Aorta (tissue), 5 donors: ENCODE measurements at regions not wholly inside any gene's neighbourhood (a gene's known extent, or its start where the extent isn't known, plus 50 kb on each side); places are given as distances from the start of the nearest gene placed in this dataset.

ENCODE experiments used
- ATAC-seq: fragments of 200-7000 bp; cut with Tn5 transposase; one replicate; pipeline ENCODE4 v1.9.1; 2022; ENCODE audit warnings: moderate library complexity; ENCODE audit not compliant: low FRiP score
- DNase-seq, 2 donors: peaks; one replicate each; pipeline ENCODE4 v3.0.0-alpha.2; 2020
- H3K27ac ChIP-seq, 2 donors: one replicate each; pipeline ENCODE4 v1.5.1; 2013; ENCODE audit warnings: low read length in 2 of 2, mild to moderate bottlenecking in 2 of 2, moderate library complexity in 2 of 2, control low read depth in 1 of 2, inconsistent platforms in 1 of 2, low read depth in 1 of 2
- H3K27me3 ChIP-seq, 2 donors: one replicate each; pipeline ENCODE4 v1.6.1; 2013; ENCODE audit warnings: control low read depth in 1 of 2, low read length in 1 of 2, mild to moderate bottlenecking in 1 of 2, moderate library complexity in 1 of 2; ENCODE audit not compliant: insufficient read depth in 2 of 2, control insufficient read depth in 1 of 2
- H3K36me3 ChIP-seq, 2 donors: one replicate each; pipeline ENCODE4 v1.6.1; 2013; ENCODE audit warnings: control low read depth in 1 of 2, low read length in 1 of 2, mild to moderate bottlenecking in 1 of 2; ENCODE audit not compliant: insufficient read depth in 2 of 2, control insufficient read depth in 1 of 2
- H3K4me1 ChIP-seq, 2 donors: one replicate each; pipeline ENCODE4 v1.6.1; 2013; ENCODE audit warnings: low read length in 2 of 2, control low read depth in 1 of 2, mild to moderate bottlenecking in 1 of 2, moderate library complexity in 1 of 2; ENCODE audit not compliant: insufficient read depth in 2 of 2, control insufficient read depth in 1 of 2
- H3K4me3 ChIP-seq, 2 donors: one replicate each; pipeline ENCODE4 v1.5.1; 2013; ENCODE audit warnings: low read length in 2 of 2, control low read depth in 1 of 2, mild to moderate bottlenecking in 1 of 2
- H3K9me3 ChIP-seq: one replicate; pipeline ENCODE4 v1.6.1; 2013; ENCODE audit warnings: mild to moderate bottlenecking, low read length; ENCODE audit not compliant: control insufficient read depth
- WGBS, 2 donors: extraction: QIAGEN DNeasy Blood & Tissue Kit; methylation state at CpG; one replicate each; pipeline ENCODE4 v1.1.7; 2013; 5-methylcytosine and 5-hydroxymethylcytosine counted together
- intact Hi-C, 2 donors: fragments of 100-400 bp; cut with DNase I; formaldehyde crosslinking; loops; one replicate each; pipeline versions ENCODE4 v1.14.2 to v1.15.0; 2022
- donor health status: healthy with polysubstance abuse.
- donor health status: Bipolar disorder and iron deficiency.
- donor health status: DM: no; HTN: no; CAD: no.
- donor health status: DM: no; HTN: no; CAD: no.
- donor health status: DM: yes; HTN: yes; CAD: no.

GRCh38 chr13:73708393-73708985, 425.7 kb downstream of the KLF12 start:
- WGBS, 2 donors, result 33 to 44% methylated on average over 1 of the region's 1 CpG
- no peak overlapping the region for H3K27ac ChIP-seq
- no peaks in the 10 kb centered on the region for H3K9me3 ChIP-seq
- intact Hi-C loops, result no loop called here
- DNase-seq (no peak), ATAC-seq (no peak)
- peaks cover 2 to 5% of the 10 kb centered on the region in 2 donors for H3K36me3 ChIP-seq
- no peak overlapping the region for H3K4me3 ChIP-seq
- no peaks in the 10 kb centered on the region for H3K4me1 ChIP-seq
- peaks cover 0 to 1% of the 10 kb centered on the region in 2 donors for H3K27me3 ChIP-seq

GRCh38 chr13:73704587-73704986, 429.6 kb downstream of the KLF12 start:
- intact Hi-C loops, result no loop called here
- Histone ChIP-seq H3K36me3 (no peaks in the 10 kb centered on the region), H3K4me1 (no peaks in the 10 kb centered on the region), H3K9me3 (no peaks in the 10 kb centered on the region), H3K27ac (no peak overlapping the region), H3K4me3 (no peak overlapping the region), H3K27me3 (peaks cover 0 to 1% of the 10 kb centered on the region in 2 donors)
- ATAC-seq (no peak), DNase-seq (no peak)
- WGBS, 2 donors, result 94 to 95% methylated on average over 5 of the region's 5 CpGs

- ATAC-seq, result no peak
- H3K4me1 ChIP-seq, result no peaks in the 10 kb centered on the region
- peaks cover 0 to 1% of the 10 kb centered on the region in 2 donors for H3K27me3 ChIP-seq
- no peak for DNase-seq
- no peak overlapping the region for H3K27ac ChIP-seq
- H3K4me3 ChIP-seq, result no peak overlapping the region
- 81 to 83% methylated on average over 4 of the region's 4 CpGs for WGBS, 2 donors
- intact Hi-C loops, result no loop called here
- no peaks in the 10 kb centered on the region for H3K36me3 ChIP-seq
- H3K9me3 ChIP-seq, result no peaks in the 10 kb centered on the region
These were observed 430.6 kb downstream of the KLF12 start for GRCh38 chr13:73703606-73704005.

- no peaks in the 10 kb centered on the region for H3K9me3 ChIP-seq
- WGBS, 2 donors, result 76 to 77% methylated on average over 8 of the region's 8 CpGs
- H3K4me3 ChIP-seq, result no peak overlapping the region
- intact Hi-C loops, result no loop called here
- ATAC-seq, result no peak
- H3K27ac ChIP-seq, result no peak overlapping the region
- H3K4me1 ChIP-seq, result no peaks in the 10 kb centered on the region
- H3K27me3 ChIP-seq, result peaks cover 0 to 1% of the 10 kb centered on the region in 2 donors
- no peak for DNase-seq
- no peaks in the 10 kb centered on the region for H3K36me3 ChIP-seq
These were observed 431.7 kb downstream of the KLF12 start for GRCh38 chr13:73702419-73703071.

- intact Hi-C loops, result no loop called here
- 87 to 95% methylated on average over 1 of the region's 1 CpG for WGBS, 2 donors
- DNase-seq (no peak), ATAC-seq (no peak)
- H3K27ac ChIP-seq, result no peak overlapping the region
- H3K4me3 ChIP-seq, result no peak overlapping the region
- H3K4me1 ChIP-seq, result no peaks in the 10 kb centered on the region
- H3K36me3 ChIP-seq, result peaks cover 0 to 7% of the 10 kb centered on the region in 2 donors
- no peaks in the 10 kb centered on the region for H3K27me3 ChIP-seq
- no peaks in the 10 kb centered on the region for H3K9me3 ChIP-seq
These were observed 433.0 kb downstream of the KLF12 start for GRCh38 chr13:73701160-73701559.

- 88 to 90% methylated on average over 3 of the region's 3 CpGs for WGBS, 2 donors
- Histone ChIP-seq H3K27me3 (no peaks in the 10 kb centered on the region), H3K4me1 (no peaks in the 10 kb centered on the region), H3K9me3 (no peaks in the 10 kb centered on the region), H3K36me3 (peaks cover 0 to 16% of the 10 kb centered on the region in 2 donors), H3K4me3 (no peak overlapping the region), H3K27ac (no peak overlapping the region)
- DNase-seq (no peak), ATAC-seq (no peak)
- intact Hi-C loops, result no loop called here
These were observed 435.3 kb downstream of the KLF12 start for GRCh38 chr13:73698859-73699258.

GRCh38 chr13:73697166-73697565, 437.0 kb downstream of the KLF12 start:
- Histone ChIP-seq H3K9me3 (no peaks in the 10 kb centered on the region), H3K4me1 (no peaks in the 10 kb centered on the region), H3K27ac (no peak overlapping the region), H3K4me3 (no peak overlapping the region), H3K27me3 (no peaks in the 10 kb centered on the region), H3K36me3 (peaks cover 0 to 17% of the 10 kb centered on the region in 2 donors)
- intact Hi-C loops, result no loop called here
- ATAC-seq (no peak), DNase-seq (no peak)

GRCh38 chr13:73696713-73697112, 437.5 kb downstream of the KLF12 start:
- H3K27ac ChIP-seq, result no peak overlapping the region
- H3K9me3 ChIP-seq, result no peaks in the 10 kb centered on the region
- ATAC-seq (no peak), DNase-seq (no peak)
- H3K27me3 ChIP-seq, result no peaks in the 10 kb centered on the region
- intact Hi-C loops, result no loop called here
- WGBS, 2 donors, result 92 to 94% methylated on average over 3 of the region's 3 CpGs
- no peak overlapping the region for H3K4me3 ChIP-seq
- H3K4me1 ChIP-seq, result no peaks in the 10 kb centered on the region
- peaks cover 0 to 17% of the 10 kb centered on the region in 2 donors for H3K36me3 ChIP-seq

GRCh38 chr13:73696271-73696670, 437.9 kb downstream of the KLF12 start:
- intact Hi-C loops, result no loop called here
- no peak for ATAC-seq
- H3K27ac ChIP-seq, result no peak overlapping the region
- DNase-seq, result no peak
- H3K36me3 ChIP-seq, result peaks cover 0 to 17% of the 10 kb centered on the region in 2 donors
- WGBS, 2 donors, result 78 to 85% methylated on average over 2 of the region's 2 CpGs
- H3K4me1 ChIP-seq, result no peaks in the 10 kb centered on the region
- H3K4me3 ChIP-seq, result no peak overlapping the region
- no peaks in the 10 kb centered on the region for H3K9me3 ChIP-seq
- H3K27me3 ChIP-seq, result no peaks in the 10 kb centered on the region
